GM10266 (cell line): ENCODE measurements at regions not wholly inside any gene's neighbourhood (a gene's known extent, or its start where the extent isn't known, plus 50 kb on each side); places are given as distances from the start of the nearest gene placed in this dataset.

Experiments
- DNase-seq: peaks from one replicate; pipeline ENCODE4 v3.0.0; 2012; ENCODE audit errors: extremely low spot score
- TF ChIP-seq, protein P1 (sequence below): IDR thresholded peaks from 2 replicates; pipeline ENCODE4 v1.5.1; 2012; ENCODE audit warnings: mild to moderate bottlenecking, low read depth; ENCODE audit not compliant: control insufficient read depth, insufficient read depth; ENCODE audit errors: missing control alignments

DNA sequence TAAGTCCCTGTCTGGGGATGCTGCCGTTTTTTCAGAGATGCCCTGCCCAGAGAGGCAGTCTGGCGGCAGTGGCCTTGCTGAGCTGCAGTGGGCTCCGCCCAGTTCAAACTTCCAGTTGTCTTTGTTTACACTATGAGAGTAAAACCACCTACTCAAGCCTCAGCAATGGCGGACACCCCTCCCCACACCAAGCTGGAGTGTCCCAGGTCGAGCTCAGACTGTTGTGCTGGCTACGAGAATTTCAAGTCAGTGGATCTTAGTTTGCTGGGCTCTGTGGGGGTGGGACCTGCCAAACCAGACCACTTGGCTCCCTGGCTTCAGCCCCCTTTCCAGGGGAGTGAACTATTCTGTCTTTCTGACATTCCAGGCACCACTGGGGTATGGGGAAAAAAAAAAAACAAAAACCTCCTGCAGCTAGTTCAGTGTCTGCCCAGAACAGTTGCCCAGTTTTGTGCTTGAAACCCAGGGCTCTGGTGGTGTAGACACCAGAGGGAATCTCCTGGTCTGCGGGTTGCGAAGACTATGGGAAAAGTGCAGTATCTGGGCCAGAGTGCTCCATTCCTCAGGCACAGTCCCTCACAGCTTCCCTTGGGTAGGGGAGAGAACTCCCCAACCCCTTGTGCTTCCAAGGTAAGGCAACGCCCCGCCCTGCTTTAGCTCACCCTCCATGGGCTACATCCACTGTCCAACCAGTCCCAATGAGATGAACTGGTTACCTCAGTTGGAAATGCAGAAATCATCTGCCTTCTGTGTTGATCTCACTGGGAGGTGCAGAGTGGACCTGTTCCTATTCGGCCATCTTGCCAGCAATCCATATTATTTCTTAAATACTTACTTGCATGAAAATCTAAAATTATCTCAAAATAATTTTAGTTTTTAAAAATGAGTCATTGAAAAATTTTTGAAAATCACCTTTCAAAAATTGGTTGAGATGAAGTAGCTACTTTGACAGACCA lies 338.0 kb downstream of the OSR1 start:
- no peak for DNase-seq
- TF ChIP-seq, protein P1, sequence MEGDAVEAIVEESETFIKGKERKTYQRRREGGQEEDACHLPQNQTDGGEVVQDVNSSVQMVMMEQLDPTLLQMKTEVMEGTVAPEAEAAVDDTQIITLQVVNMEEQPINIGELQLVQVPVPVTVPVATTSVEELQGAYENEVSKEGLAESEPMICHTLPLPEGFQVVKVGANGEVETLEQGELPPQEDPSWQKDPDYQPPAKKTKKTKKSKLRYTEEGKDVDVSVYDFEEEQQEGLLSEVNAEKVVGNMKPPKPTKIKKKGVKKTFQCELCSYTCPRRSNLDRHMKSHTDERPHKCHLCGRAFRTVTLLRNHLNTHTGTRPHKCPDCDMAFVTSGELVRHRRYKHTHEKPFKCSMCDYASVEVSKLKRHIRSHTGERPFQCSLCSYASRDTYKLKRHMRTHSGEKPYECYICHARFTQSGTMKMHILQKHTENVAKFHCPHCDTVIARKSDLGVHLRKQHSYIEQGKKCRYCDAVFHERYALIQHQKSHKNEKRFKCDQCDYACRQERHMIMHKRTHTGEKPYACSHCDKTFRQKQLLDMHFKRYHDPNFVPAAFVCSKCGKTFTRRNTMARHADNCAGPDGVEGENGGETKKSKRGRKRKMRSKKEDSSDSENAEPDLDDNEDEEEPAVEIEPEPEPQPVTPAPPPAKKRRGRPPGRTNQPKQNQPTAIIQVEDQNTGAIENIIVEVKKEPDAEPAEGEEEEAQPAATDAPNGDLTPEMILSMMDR = no peak

DNA sequence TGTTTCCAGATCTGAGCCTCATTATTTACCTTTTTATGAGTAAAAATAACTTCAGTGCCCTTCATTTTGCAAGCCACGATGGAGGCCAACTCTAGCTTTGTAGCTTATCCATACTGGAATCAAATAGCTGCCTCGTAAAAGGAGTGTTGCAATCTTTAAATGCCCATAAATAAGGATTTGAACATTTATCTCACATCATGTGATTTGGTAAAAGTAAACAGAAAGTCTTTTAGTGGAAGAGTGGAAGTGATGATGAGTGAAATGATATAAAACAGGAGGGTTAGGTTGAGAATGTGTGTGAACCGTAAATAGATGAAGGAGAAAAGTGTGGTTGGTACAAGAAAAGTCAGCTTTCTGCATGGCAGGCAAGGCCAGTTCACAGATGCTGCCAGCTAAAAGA lies 348.9 kb downstream of the OSR1 start:
- TF ChIP-seq, protein P1 = no peak
- no peak for DNase-seq

DNA sequence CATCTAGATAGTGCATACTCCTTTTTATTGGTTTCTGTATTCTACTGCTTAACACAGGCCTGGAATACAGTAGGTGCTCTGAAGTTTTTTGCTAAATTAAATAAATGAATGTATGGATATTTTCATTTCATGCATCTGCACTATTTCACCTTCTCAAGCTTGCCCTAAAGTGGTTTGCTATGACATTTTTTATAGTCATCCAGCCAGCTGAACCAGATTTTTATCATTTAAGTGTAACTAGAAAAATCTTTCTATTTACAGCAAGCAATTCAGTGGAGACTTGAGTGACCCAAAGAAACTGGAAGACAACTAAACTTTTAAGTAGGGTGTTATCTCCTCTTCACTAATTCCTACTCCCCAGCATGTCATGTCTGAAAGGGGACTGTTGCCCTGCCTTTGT lies 354.9 kb downstream of the OSR1 start:
- no peak for DNase-seq
- TF ChIP-seq, protein P1 = no peak

DNA sequence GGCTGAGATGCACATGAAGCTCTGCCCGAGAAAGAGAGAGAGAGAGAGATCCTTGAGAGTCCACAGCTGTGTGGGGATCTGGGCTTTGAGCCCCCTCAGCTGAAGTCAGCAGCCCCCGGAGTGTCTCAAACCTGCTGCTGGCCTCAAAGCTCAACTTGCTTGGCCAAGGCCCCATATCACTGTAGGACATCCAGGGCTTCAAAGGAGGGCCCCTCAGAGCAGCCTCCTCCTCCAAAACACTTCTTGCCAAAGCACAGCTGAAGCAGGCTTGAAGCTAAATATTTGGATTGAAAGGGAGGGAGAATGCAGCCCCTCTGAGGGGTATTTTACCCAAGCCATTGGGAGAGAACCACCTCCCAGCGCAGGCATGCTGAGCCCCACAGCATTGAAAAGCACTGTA lies 357.6 kb downstream of the OSR1 start:
- TF ChIP-seq, protein P1 = no peak
- no peak for DNase-seq

DNA sequence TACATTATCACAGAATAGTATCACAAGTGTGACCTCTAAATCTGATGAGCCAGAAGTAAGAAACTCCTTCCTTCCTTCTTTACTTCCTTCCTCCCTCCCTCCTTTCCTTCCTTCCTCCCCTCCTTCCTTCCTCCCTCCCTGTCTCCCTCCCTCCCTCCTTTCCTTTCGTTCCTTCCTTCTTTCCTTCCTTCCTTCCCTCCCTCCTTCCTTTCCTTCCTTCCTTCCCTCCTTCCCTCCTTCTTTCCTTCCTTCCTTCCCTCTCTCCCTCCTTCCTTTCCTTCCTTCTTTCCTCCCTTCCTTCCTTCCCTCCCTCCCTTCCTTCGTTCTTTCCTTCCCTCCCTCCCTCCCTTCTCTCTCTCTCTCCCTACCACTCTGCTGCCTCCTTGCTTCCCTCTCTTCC lies 359.2 kb downstream of the OSR1 start:
- DNase-seq = no peak
- TF ChIP-seq, protein P1 = no peak

DNA sequence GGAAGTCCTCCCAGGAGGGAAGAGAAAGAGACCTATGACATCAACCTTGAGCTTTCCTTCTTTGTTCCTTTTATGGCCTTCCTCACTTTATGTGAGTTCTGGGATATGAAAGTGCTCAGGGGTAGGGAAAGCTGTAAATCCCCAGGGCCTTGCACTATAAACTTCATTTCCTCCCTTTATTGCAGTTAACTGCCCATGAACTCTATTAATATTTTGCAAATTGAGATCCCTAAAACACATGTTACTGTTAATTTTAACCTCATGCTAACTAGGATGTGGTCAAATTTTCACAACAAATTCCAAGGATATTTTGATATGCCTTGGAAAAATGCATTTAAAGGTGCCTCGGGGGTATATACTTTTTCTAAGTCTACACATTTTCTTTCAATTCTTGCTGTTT lies 359.9 kb downstream of the OSR1 start:
- no peak for DNase-seq
- TF ChIP-seq, protein P1 = no peak

DNA sequence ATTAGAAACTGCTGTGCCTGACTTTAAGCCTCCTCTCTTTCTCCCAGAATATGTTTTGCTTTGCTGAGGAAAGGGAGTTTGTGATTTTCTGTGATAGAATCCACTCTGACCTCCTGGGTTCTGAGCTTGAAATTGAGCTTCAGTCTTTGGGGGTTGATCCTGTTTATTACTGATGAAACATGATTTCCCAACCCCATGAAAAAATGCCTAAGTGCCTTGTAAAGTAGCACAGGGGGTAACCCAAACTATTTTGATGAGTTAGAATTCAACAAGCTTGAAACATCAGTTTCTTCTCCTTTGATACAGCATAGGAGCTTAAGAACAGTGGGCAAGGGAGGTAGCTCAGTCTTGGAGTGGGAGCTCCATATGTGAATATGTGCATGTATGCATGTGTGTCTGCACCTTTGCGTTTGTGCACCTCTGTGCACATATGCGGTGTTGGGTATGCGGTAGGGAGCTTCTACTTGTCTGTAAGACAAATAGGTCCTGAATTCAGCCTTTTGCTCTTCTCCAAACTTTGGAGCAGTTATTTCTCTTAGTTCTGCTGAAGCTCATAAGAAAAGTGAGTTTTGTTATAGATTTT lies 364.6 kb downstream of the OSR1 start:
- DNase-seq = no peak
- TF ChIP-seq, protein P1 = no peak
